GM12878 (cell line): ENCODE measurements at regions not wholly inside any gene's neighbourhood (a gene's known extent, or its start where the extent isn't known, plus 50 kb on each side); places are given as distances from the start of the nearest gene placed in this dataset.

Source experiments
- CHD4 ChIP-seq: fragments of 200-600 bp; sonication (generic); IDR thresholded peaks from 2 replicates; pipeline ENCODE4 v1.6.1; 2016; ENCODE audit warnings: mild to moderate bottlenecking
- CREB1 ChIP-seq: IDR thresholded peaks from 2 replicates; pipeline ENCODE4 v1.6.1; 2012; ENCODE audit warnings: low read depth, mild to moderate bottlenecking, inconsistent platforms
- MYB ChIP-seq: fragments of 150-350 bp; IDR thresholded peaks from 2 replicates; pipeline ENCODE4 v1.6.1; 2014; ENCODE audit warnings: mild to moderate bottlenecking, low read depth, low read length, borderline replicate concordance
- NFYB ChIP-seq: IDR thresholded peaks from 2 replicates; pipeline ENCODE4 v1.6.1; 2011; ENCODE audit warnings: low read depth, mild to moderate bottlenecking, low read length, improper control_type of control experiment, moderate library complexity; ENCODE audit not compliant: insufficient read depth
- NR2C2 ChIP-seq: IDR thresholded peaks from 2 replicates; pipeline ENCODE4 v1.6.1; 2011; ENCODE audit warnings: borderline replicate concordance, low read depth; ENCODE audit not compliant: control insufficient read depth, insufficient read length
- POLR2AphosphoS5 ChIP-seq: IDR thresholded peaks from 2 replicates; pipeline ENCODE4 v1.6.1; 2011; ENCODE audit warnings: mild to moderate bottlenecking, low read length, inconsistent platforms
- SMC3 ChIP-seq: IDR thresholded peaks from 2 replicates; pipeline ENCODE4 v1.6.1; 2011; ENCODE audit warnings: low read length, improper control_type of control experiment, borderline replicate concordance
- TBL1XR1 ChIP-seq: IDR thresholded peaks from 2 replicates; pipeline ENCODE4 v1.6.1; 2012; ENCODE audit warnings: low read depth, low read length, improper control_type of control experiment

- TF ChIP-seq MYB (no peak), NR2C2 (no peak), NFYB (no peak), TBL1XR1 (no peak), SMC3 (no peak), CREB1 (no peak), CHD4 (no peak), POLR2AphosphoS5 (no peak)
Measured at GRCh38 chrX:20753076-20753475, 486.4 kb upstream of the RPS6KA3 start.
